Tibial nerve (tissue), 4 donors: ENCODE measurements at regions not wholly inside any gene's neighbourhood (a gene's known extent, or its start where the extent isn't known, plus 50 kb on each side); places are given as distances from the start of the nearest gene placed in this dataset.
"Not testable (repeated sequence)": the region's sequence is repeated elsewhere in the genome, so short reads cannot be mapped to it uniquely, and the experiment has no call there.

ENCODE experiments used
- DNase-seq, 2 donors: peaks; one replicate each; pipeline ENCODE4 v3.0.0-alpha.2; 2019; ENCODE audit warnings: low spot score in 2 of 2
- H3K27ac ChIP-seq, 4 donors: fragments of 200-600 bp; sonication (generic) in 3 of 4; one replicate each; pipeline ENCODE4 v1.5.1; 2017 to 2019; ENCODE audit warnings: mild to moderate bottlenecking in 1 of 4
- H3K27me3 ChIP-seq, 2 donors: fragments of 200-600 bp; sonication (generic) in 1 of 2; one replicate each; pipeline versions ENCODE4 v1.5.1 to v1.6.0; 2017 to 2019
- H3K36me3 ChIP-seq, 3 donors: fragments of 200-600 bp; sonication (generic); one replicate each; pipeline ENCODE4 v1.5.1; 2018 to 2019
- H3K4me1 ChIP-seq, 4 donors: fragments of 200-600 bp; sonication (generic) in 3 of 4; one replicate each; pipeline ENCODE4 v1.5.1; 2017 to 2019
- H3K4me3 ChIP-seq, 4 donors: fragments of 200-600 bp; sonication (generic) in 3 of 4; one replicate each; pipeline ENCODE4 v1.5.1; 2017 to 2019; ENCODE audit warnings: mild to moderate bottlenecking in 1 of 4, moderate library complexity in 1 of 4
- H3K9me3 ChIP-seq, 4 donors: fragments of 200-600 bp; sonication (generic) in 3 of 4; one replicate each; pipeline ENCODE4 v1.5.1; 2017 to 2019
- EP300 ChIP-seq, 2 donors: sonication (generic); formaldehyde crosslinking; IDR thresholded peaks; one replicate each; pipeline ENCODE4 v1.6.1; 2017; ENCODE audit warnings: antibody characterized with exemption in 2 of 2, mild to moderate bottlenecking in 1 of 2
- POLR2A ChIP-seq, 2 donors: fragments of 450-650 bp; IDR thresholded peaks; one replicate each; pipeline ENCODE4 v1.6.1; 2017; ENCODE audit warnings: antibody characterized with exemption in 2 of 2, mild to moderate bottlenecking in 2 of 2, moderate library complexity in 2 of 2
- WGBS, 2 donors: methylation state at CpG; one replicate each; pipeline ENCODE4 v1.1.5; 2018; 5-methylcytosine and 5-hydroxymethylcytosine counted together
- TF ChIP-seq, protein P1 (sequence below), 5 experiments: fragments of 200-600 bp in 3 of 5; fragments of 450-650 bp in 2 of 5; sonication (generic) in 3 of 5; IDR thresholded peaks; one replicate each; pipeline ENCODE4 v1.5.1; 2016 to 2019; ENCODE audit warnings: antibody characterized with exemption in 5 of 5, mild to moderate bottlenecking in 3 of 5, moderate library complexity in 2 of 5

DNA sequence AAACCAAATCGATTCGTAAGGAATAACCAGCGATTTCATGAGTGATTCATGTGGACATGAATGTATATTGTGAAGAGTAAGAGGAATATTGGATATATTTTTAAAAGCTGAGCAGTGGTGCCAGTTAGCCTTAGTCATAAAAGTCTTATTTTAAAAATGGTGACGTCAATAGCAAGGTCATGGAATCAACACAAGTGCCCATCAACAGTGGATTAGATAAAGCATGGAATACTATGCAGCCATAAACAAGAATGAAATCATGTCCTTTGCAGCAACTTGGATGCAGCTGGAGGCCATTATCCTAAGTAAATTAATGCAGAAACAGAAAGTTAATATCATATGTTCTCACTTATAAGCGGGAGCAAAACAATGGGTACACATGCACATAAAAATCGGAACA is 89.0 kb upstream of the STOX2 start:
- H3K9me3 ChIP-seq: no peaks in the 10 kb centered on the region
- 92 to 94% methylated on average over 6 of the region's 6 CpGs for WGBS, 2 donors
- no peak for DNase-seq

DNA sequence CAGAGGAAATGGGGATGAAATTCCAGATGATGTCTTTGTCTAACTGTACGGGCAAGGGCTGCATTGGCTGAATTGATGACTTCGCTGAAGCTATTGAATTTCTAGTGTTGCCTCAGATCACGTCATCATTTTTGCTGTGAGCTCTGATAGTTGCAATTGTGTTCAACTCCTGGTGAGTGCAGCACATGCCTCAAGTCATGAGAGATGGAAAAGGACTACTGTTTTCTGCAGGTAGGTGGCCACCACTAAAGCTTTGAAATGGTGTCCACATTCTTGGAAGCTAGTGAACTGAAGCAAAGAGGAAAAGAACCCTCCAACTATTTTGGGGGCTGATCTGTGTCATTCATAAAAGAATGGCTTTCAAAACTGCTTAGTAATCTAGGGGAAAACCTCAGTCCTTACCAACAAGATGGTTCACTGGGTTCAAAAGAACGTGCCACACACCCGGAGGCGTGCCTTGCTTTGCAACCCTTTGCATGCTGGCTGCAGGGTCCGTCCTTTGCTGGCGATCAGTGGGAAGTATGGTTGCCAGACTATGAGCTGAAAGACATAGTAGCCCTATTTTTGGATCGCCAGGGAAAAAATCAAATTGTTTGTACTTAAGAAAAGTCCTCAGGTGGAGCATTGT is 88.1 kb upstream of the STOX2 start:
- whole genome bisulfite sequencing, 2 donors: 51 to 55% methylated on average over 9 of the region's 9 CpGs
- H3K36me3 ChIP-seq: no peaks in the 10 kb centered on the region
- H3K4me3 ChIP-seq: no peak overlapping the region
- TF ChIP-seq, protein P1, sequence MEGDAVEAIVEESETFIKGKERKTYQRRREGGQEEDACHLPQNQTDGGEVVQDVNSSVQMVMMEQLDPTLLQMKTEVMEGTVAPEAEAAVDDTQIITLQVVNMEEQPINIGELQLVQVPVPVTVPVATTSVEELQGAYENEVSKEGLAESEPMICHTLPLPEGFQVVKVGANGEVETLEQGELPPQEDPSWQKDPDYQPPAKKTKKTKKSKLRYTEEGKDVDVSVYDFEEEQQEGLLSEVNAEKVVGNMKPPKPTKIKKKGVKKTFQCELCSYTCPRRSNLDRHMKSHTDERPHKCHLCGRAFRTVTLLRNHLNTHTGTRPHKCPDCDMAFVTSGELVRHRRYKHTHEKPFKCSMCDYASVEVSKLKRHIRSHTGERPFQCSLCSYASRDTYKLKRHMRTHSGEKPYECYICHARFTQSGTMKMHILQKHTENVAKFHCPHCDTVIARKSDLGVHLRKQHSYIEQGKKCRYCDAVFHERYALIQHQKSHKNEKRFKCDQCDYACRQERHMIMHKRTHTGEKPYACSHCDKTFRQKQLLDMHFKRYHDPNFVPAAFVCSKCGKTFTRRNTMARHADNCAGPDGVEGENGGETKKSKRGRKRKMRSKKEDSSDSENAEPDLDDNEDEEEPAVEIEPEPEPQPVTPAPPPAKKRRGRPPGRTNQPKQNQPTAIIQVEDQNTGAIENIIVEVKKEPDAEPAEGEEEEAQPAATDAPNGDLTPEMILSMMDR (IDR thresholded peaks at IDR 0.05): no peak
- no peak for TF ChIP-seq POLR2A (IDR thresholded peaks at IDR 0.05)
- no peaks in the 10 kb centered on the region for H3K9me3 ChIP-seq
- H3K27me3 ChIP-seq: no peaks in the 10 kb centered on the region
- peaks cover 0 to 16% (median 0%) of the 10 kb centered on the region in 4 donors for H3K4me1 ChIP-seq
- H3K27ac ChIP-seq: no peak overlapping the region
- no peak for DNase-seq

More for the DNA sequence above, 89.0 kb upstream of the STOX2 start:
- Histone ChIP-seq H3K27me3 (no peaks in the 10 kb centered on the region), H3K4me1 (peaks cover 0 to 22% (median 0%) of the 10 kb centered on the region in 4 donors), H3K27ac (no peak overlapping the region), H3K4me3 (no peak overlapping the region), H3K36me3 (no peaks in the 10 kb centered on the region)
- no peak for TF ChIP-seq POLR2A (IDR thresholded peaks at IDR 0.05)
- TF ChIP-seq EP300 (IDR thresholded peaks at IDR 0.05): no peak
- TF ChIP-seq, protein P1 (IDR thresholded peaks at IDR 0.05): no peak

DNA sequence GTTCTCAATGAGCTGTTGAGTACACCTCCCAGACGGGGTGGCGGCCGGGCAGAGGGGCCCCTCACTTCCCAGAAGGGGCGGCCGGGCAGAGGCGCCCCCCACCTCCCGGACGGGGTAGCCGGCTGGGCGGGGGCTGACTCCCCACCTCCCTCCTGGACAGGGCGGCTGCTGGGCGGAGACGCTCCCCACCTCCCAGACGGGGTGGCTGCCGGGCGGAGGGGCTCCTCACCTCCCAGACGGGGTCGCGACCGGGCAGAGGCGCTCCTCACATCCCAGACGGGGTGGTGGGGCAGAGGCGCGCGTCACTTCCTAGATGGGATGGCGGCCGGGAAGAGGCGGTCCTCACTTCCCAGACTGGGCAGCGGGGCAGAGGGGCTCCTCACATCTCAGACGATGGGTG is 86.5 kb upstream of the STOX2 start:
- WGBS, 2 donors: 92 to 95% methylated on average over 28 to 30 of the region's 30 CpGs
- not testable (repeated sequence) for H3K36me3 ChIP-seq, H3K27ac ChIP-seq, H3K9me3 ChIP-seq, DNase-seq, H3K4me3 ChIP-seq, H3K27me3 ChIP-seq, H3K4me1 ChIP-seq

DNA sequence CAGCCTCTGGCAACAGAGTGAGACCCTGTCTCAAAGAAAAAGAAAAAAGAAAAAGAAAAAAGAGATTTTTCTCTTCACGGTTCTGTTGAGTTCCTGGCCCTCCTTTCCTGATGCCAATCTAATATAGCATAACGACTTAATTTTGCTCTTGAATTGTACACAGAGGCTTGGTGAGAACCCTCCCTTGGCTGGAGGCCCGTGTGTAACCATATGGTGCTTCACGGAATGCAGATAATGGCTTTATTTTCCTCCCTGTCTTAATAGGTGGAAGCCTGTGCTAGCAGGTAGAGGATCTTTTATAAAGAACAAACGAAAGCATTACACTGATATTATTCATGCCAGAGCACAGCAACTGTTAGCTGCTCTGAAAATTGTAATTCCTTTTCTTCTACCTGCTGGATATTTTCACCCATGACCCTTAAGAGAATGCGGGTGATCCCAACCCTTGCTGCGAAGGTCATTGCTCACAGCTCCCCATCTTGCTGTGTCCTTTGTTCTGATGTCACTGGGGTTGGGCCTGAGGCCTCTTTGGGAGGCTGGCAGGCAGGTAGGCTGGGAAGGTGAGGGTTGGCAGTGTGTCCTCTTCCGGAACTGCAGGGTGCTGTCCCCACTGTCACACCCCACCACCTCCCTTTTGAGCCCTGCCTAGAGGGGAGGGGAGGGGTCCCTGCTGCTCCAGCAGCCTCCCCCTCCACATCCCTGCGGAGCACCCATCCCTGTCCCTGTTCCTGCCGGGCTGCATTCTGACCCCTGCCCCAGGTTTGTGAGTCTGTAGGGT is 83.8 kb upstream of the STOX2 start:
- WGBS, 2 donors: 68 to 78% methylated on average over 10 of the region's 10 CpGs
- Histone ChIP-seq H3K27me3 (no peaks in the 10 kb centered on the region), H3K9me3 (no peaks in the 10 kb centered on the region), H3K27ac (no peak overlapping the region), H3K4me1 (peaks cover 0 to 9% (median 4%) of the 10 kb centered on the region in 4 donors), H3K4me3 (no peak overlapping the region), H3K36me3 (no peaks in the 10 kb centered on the region)
- TF ChIP-seq, protein P1 (IDR thresholded peaks at IDR 0.05): no peak
- TF ChIP-seq POLR2A (IDR thresholded peaks at IDR 0.05) (no peak), EP300 (IDR thresholded peaks at IDR 0.05) (no peak)
- no peak for DNase-seq

DNA sequence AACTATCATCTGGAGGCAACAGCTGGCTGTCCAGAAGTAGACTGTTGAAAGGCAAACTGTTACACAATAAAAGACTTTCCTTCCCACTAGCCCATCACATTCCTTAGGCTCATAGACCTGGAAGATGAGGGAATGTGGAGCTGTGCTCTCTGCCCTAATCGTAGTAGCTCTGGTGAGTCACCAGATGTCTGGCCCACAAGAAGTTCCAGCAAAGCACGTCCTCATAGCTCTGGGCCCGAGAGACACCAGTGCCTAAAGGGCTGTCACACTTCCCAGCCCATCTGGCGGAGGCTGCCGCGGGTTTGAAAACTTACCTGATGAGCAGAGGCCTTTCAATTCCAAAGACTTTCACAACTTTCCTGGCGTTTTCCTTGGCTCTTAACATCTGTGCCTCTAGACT is 81.7 kb upstream of the STOX2 start:
- DNase-seq: peak; percentile 33 to 36
- no peak for TF ChIP-seq POLR2A (IDR thresholded peaks at IDR 0.05)
- TF ChIP-seq, protein P1 (IDR thresholded peaks at IDR 0.05): no peak
- TF ChIP-seq EP300 (IDR thresholded peaks at IDR 0.05): no peak
- no peaks in the 10 kb centered on the region for H3K9me3 ChIP-seq
- no peaks in the 10 kb centered on the region for H3K36me3 ChIP-seq
- no peak overlapping the region for H3K4me3 ChIP-seq
- H3K4me1 ChIP-seq: peaks cover 0 to 30% (median 6%) of the 10 kb centered on the region in 4 donors
- WGBS, 2 donors: 44 to 52% methylated on average over 7 of the region's 7 CpGs
- H3K27ac ChIP-seq: peak overlapping the region in 2 of 4 donors; percentile 22 to 32
- H3K27me3 ChIP-seq: no peaks in the 10 kb centered on the region
